Effector memory CD8-positive, alpha-beta T cell (primary cell): ENCODE measurements at regions not wholly inside any gene's neighbourhood (a gene's known extent, or its start where the extent isn't known, plus 50 kb on each side); places are given as distances from the start of the nearest gene placed in this dataset.
A peak's percentile ranks its signal among the peaks of the same experiment; 100 is the strongest.

Experiments
- ATAC-seq: fragments of 150-1000 bp; cut with Tn5 transposase; replicated peaks from 2 replicates; pipeline ENCODE4 v1.10.0; 2021; ENCODE audit warnings: mild to moderate bottlenecking, moderate library complexity
- DNase-seq, 3 experiments: peaks; one replicate each; pipeline ENCODE4 v3.0.0; 2021
- H3K27ac Mint-ChIP-seq, 2 donors: one replicate each; pipeline ENCODE4 v1.8.0; 2022; ENCODE audit warnings: mild to moderate bottlenecking in 2 of 2, mixed read lengths in 2 of 2, moderate library complexity in 2 of 2
- H3K27me3 Mint-ChIP-seq, 2 donors: one replicate each; pipeline ENCODE4 v1.8.0; 2022; ENCODE audit warnings: mixed read lengths in 2 of 2
- H3K36me3 Mint-ChIP-seq: one replicate; pipeline ENCODE4 v1.8.0; 2022; ENCODE audit warnings: mild to moderate bottlenecking, moderate library complexity, mixed read lengths; ENCODE audit not compliant: insufficient read depth
- H3K4me1 Mint-ChIP-seq, 2 donors: one replicate each; pipeline ENCODE4 v1.8.0; 2022; ENCODE audit warnings: low read depth in 2 of 2, mixed read lengths in 2 of 2
- H3K4me3 Mint-ChIP-seq, 2 donors: one replicate each; pipeline ENCODE4 v1.8.0; 2022; ENCODE audit warnings: mild to moderate bottlenecking in 2 of 2, mixed read lengths in 2 of 2, moderate library complexity in 2 of 2
- H3K9me3 Mint-ChIP-seq, 2 donors: one replicate each; pipeline ENCODE4 v1.8.0; 2022; ENCODE audit warnings: mixed read lengths in 2 of 2

DNA sequence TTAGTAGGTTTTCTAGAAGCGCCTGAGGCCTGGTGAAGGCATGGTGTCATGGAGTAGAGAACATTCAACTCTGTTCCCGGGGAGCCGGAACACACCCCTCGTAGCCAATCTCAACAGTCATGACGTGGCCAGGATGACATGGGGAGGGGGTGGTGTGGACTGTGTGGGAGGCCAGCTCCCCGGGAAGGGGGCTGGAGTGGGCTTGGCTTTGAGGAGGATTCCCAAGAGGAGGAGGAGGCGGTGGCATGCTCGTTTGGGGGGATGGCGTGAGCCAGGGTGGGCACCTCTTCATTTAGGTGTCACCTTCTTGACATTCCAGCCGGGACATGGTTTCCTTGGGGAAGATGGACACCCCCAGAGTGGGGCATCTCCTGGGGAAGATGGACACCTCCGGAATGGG, 257.5 kb downstream of the SEC14L1 start:
- H3K36me3 Mint-ChIP-seq, result peaks cover 29% of the 10 kb centered on the region
- DNase-seq (no peak), ATAC-seq (no peak)
- peaks cover 69 to 75% of the 10 kb centered on the region in 2 donors for H3K4me1 Mint-ChIP-seq
- H3K27me3 Mint-ChIP-seq, result no peaks in the 10 kb centered on the region
- peak overlapping the region in 1 of 2 donors; percentile 14 for H3K4me3 Mint-ChIP-seq
- no peaks in the 10 kb centered on the region for H3K9me3 Mint-ChIP-seq
- H3K27ac Mint-ChIP-seq, result peak overlapping the region; percentile 81 to 86

DNA sequence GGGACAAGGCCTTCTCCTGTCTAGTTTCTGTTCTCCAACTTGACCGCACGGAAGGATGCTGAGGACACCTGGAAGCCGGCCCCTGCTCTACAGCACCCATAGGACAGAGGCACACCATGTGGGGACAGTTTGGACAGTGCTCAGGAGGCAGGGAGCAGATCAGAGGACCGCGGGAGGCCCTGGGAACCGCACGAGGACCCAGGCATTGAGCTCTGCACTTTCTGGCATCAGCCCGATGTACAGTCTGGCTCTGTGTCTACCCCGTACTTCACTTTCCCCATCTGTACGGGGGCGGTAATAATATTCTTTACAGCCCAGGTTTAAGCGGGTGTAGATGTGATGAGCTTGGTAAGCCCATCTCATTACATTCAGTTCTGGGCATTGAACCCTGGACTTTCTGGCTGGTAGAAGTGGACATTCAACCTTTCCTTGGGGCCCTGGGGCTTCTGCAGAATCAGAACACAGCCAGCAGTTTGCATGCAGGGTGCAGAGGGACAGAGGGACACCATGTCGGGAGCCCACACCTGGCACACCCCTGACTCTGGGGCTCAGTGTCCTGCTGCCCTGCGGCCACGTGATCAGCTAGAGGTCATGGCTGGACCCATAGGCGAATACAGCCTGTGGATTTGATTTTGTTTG, 258.7 kb downstream of the SEC14L1 start:
- H3K27me3 Mint-ChIP-seq, result no peaks in the 10 kb centered on the region
- H3K4me3 Mint-ChIP-seq, result peak overlapping the region; percentile 88 to 92
- ATAC-seq, result no peak
- DNase-seq, result no peak
- H3K4me1 Mint-ChIP-seq, result peaks cover 72 to 76% of the 10 kb centered on the region in 2 donors
- no peaks in the 10 kb centered on the region for H3K9me3 Mint-ChIP-seq
- peaks cover 29% of the 10 kb centered on the region for H3K36me3 Mint-ChIP-seq
- H3K27ac Mint-ChIP-seq, result peak overlapping the region; percentile 81 to 91

GRCh38 chr17:77400445-77400870, 259.7 kb downstream of the SEC14L1 start:
- Mint-ChIP-seq H3K36me3 (peaks cover 30% of the 10 kb centered on the region), H3K27me3 (no peaks in the 10 kb centered on the region), H3K4me3 (peak overlapping the region; percentile 88 to 92), H3K4me1 (peaks cover 81 to 82% of the 10 kb centered on the region in 2 donors), H3K9me3 (no peaks in the 10 kb centered on the region), H3K27ac (peak overlapping the region; percentile 81 to 91)
- peak; percentile 62 for ATAC-seq
- peak; percentile 64 to 74 (median 67) for DNase-seq

GRCh38 chr17:77402159-77402731, 261.5 kb downstream of the SEC14L1 start:
- peaks cover 30% of the 10 kb centered on the region for H3K36me3 Mint-ChIP-seq
- H3K4me3 Mint-ChIP-seq, result peak overlapping the region; percentile 63 to 98
- H3K4me1 Mint-ChIP-seq, result peaks cover 81 to 84% of the 10 kb centered on the region in 2 donors
- H3K9me3 Mint-ChIP-seq, result no peaks in the 10 kb centered on the region
- no peak for DNase-seq
- H3K27me3 Mint-ChIP-seq, result no peaks in the 10 kb centered on the region
- no peak for ATAC-seq
- H3K27ac Mint-ChIP-seq, result peak overlapping the region; percentile 70 to 81

DNA sequence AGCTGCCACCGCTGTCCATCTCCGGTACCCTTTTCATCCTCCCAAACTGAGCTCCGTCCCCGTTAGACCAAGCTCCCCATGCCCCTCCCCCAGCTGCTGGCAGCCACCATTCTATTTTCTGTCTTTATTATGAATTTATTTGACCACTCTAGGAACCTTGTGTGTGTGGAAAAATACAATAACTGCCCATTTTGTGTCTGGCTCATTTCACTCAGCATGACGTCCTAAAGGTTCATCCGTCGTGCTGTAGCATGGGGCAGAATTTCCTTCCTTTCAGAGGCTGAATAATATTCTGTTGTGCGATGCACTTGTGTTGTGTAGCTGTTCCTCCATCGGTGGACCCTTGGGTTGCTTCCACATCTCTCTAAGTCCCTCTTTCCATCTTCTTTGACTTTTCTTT, 263.1 kb downstream of the SEC14L1 start:
- ATAC-seq (no peak), DNase-seq (no peak)
- peak overlapping the region; percentile 84 to 99 for H3K27ac Mint-ChIP-seq
- peaks cover 30% of the 10 kb centered on the region for H3K36me3 Mint-ChIP-seq
- H3K27me3 Mint-ChIP-seq, result no peaks in the 10 kb centered on the region
- no peaks in the 10 kb centered on the region for H3K9me3 Mint-ChIP-seq
- H3K4me1 Mint-ChIP-seq, result peaks cover 79 to 83% of the 10 kb centered on the region in 2 donors
- peak overlapping the region; percentile 98 for H3K4me3 Mint-ChIP-seq

GRCh38 chr17:77404812-77405581, 264.2 kb downstream of the SEC14L1 start:
- peak; percentile 75 to 77 (median 76) for DNase-seq

DNA sequence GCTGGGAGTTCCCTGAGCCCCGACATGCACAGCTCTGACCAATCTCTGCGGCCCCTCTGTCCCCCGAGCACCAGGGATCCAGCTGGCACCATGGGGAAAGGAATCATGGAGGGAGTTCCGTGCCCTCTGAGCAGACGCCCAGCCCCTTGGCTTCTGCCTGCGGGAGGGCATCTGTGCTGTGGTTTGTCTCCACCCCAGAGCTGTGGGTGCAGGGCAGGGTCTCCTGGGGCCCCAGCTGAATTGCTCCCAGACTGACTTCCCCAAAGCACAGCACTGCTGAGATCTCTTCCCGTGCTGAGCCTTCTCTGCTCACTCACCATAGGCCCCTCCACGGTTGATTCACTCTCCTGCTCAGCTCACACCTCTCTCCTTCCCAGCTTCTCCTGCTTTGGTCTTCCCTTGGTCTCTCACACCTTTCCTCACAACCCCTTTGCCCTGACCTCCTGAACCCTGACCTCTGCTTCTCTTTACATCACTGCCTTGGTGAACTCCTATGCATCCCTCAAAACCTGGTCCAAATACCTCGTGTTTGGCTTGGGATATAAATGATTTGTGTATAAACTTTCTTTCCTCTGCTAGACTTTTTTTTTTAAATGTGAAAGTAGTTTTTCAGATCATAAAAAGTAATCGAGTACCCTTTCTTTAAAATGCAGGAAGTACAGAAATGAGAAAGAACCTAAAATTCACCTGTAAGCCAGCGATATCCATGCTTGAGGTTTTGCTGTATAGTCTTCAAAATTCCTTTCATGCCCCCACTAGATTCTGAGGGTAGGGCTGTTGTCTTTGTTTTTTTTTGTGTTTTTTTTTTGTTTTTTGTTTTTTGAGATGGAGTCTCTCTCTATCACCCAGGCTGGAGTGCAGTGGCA, 265.3 kb downstream of the SEC14L1 start:
- Mint-ChIP-seq H3K27me3 (no peaks in the 10 kb centered on the region), H3K27ac (peak overlapping the region; percentile 84 to 99), H3K4me3 (peak overlapping the region; percentile 98), H3K36me3 (peaks cover 22% of the 10 kb centered on the region), H3K9me3 (no peaks in the 10 kb centered on the region), H3K4me1 (peaks cover 76 to 81% of the 10 kb centered on the region in 2 donors)
- ATAC-seq, result no peak
- DNase-seq, result no peak

More at GRCh38 chr17:77404812-77405581, 264.2 kb downstream of the SEC14L1 start:
- Mint-ChIP-seq H3K27ac (peak overlapping the region; percentile 84 to 99), H3K4me1 (peaks cover 80 to 81% of the 10 kb centered on the region in 2 donors), H3K36me3 (peaks cover 30% of the 10 kb centered on the region), H3K9me3 (no peaks in the 10 kb centered on the region), H3K27me3 (no peaks in the 10 kb centered on the region), H3K4me3 (peak overlapping the region; percentile 98)
- peak; percentile 79 for ATAC-seq

GRCh38 chr17:77407321-77408277, 266.8 kb downstream of the SEC14L1 start:
- peaks cover 71 to 82% of the 10 kb centered on the region in 2 donors for H3K4me1 Mint-ChIP-seq
- no peak for ATAC-seq
- H3K27ac Mint-ChIP-seq, result peak overlapping the region; percentile 84 to 99
- H3K36me3 Mint-ChIP-seq, result peaks cover 18% of the 10 kb centered on the region
- H3K4me3 Mint-ChIP-seq, result peak overlapping the region; percentile 98
- no peak for DNase-seq
- H3K9me3 Mint-ChIP-seq, result no peaks in the 10 kb centered on the region
- no peaks in the 10 kb centered on the region for H3K27me3 Mint-ChIP-seq

DNA sequence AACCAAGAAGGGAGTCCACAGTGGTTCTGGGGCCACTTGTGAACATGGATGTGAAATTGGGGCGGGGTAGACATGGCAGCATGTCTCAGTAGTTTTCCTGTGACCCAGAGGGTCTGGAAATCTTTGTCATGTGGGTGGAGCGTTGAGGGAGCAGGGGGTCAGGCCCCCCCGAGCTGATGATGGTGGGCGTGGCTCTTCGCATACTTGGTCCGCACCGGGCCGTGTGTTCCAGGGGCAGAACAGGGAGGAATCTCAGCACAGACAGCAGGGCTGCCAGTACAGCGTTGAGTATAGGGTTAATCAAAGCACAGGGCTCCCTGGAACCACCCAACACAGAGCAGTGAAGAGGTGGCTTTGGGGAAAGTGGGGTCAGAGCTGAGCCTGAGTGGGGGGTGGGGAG, 267.5 kb downstream of the SEC14L1 start:
- ATAC-seq (no peak), DNase-seq (no peak)
- Mint-ChIP-seq H3K4me3 (peak overlapping the region; percentile 65 to 71), H3K9me3 (no peaks in the 10 kb centered on the region), H3K36me3 (peaks cover 18% of the 10 kb centered on the region), H3K27ac (peak overlapping the region; percentile 84 to 99), H3K4me1 (peaks cover 68 to 82% of the 10 kb centered on the region in 2 donors), H3K27me3 (no peaks in the 10 kb centered on the region)

- Mint-ChIP-seq H3K4me1 (peaks cover 61 to 75% of the 10 kb centered on the region in 2 donors), H3K9me3 (no peaks in the 10 kb centered on the region), H3K4me3 (peak overlapping the region; percentile 58 to 71), H3K36me3 (peaks cover 29% of the 10 kb centered on the region), H3K27me3 (no peaks in the 10 kb centered on the region), H3K27ac (peak overlapping the region; percentile 84 to 94)
- peak; percentile 75 for ATAC-seq
- peak; percentile 55 to 59 (median 58) for DNase-seq
Measured at GRCh38 chr17:77409282-77410161, 268.8 kb downstream of the SEC14L1 start.

- H3K4me3 Mint-ChIP-seq, result peak overlapping the region; percentile 58 to 71
- H3K4me1 Mint-ChIP-seq, result peaks cover 52 to 66% of the 10 kb centered on the region in 2 donors
- peak overlapping the region; percentile 84 to 94 for H3K27ac Mint-ChIP-seq
- no peak for ATAC-seq
- peaks cover 28% of the 10 kb centered on the region for H3K36me3 Mint-ChIP-seq
- no peaks in the 10 kb centered on the region for H3K9me3 Mint-ChIP-seq
- DNase-seq, result no peak
- H3K27me3 Mint-ChIP-seq, result no peaks in the 10 kb centered on the region
Measured at GRCh38 chr17:77410470-77410869, 269.7 kb downstream of the SEC14L1 start.
